ENCODE measurements at regions not wholly inside any gene's neighbourhood (a gene's known extent, or its start where the extent isn't known, plus 50 kb on each side); places are given as distances from the start of the nearest gene placed in this dataset.

DNA sequence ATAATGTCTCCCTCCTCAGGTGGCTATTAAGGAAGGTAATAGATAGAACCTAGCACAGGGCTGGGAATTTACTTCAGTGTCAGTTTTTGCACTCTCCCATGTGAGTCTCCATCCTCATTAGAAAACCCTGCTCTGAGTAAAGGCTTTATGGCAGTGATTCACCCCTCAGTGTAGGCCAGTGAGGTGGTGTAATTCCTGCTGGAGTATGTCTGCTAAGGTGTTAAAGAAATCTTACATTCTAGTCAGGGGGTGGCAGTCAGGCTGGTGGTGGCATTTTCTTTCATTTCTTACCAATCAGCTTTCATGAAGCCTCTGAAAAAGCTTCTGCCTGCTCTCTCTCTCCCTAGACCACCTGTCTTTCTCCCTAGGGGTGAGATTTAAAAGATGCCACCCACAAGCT lies 138.8 kb upstream of the CCL2 start:
- H4K5ac ChIP-seq (ENCODE audit: low read depth, low read length), result no peak overlapping the region
- no peak overlapping the region for H2AK5ac ChIP-seq (ENCODE audit: low read depth, low read length)
- TF ChIP-seq RCOR1 (IDR thresholded peaks at IDR 0.05; ENCODE audit: insufficient replicate concordance, low read length) (no peak), MXI1 (IDR thresholded peaks at IDR 0.05; ENCODE audit: borderline replicate concordance, low read depth, low read length) (no peak)
- H3K27me3 ChIP-seq (ENCODE audit: control insufficient read depth, insufficient read depth, low read length), result no peaks in the 10 kb centered on the region
- H3K4me1 ChIP-seq (ENCODE audit: control insufficient read depth, insufficient read depth, low read length), result no peaks in the 10 kb centered on the region
- H3K79me1 ChIP-seq (ENCODE audit: low read depth in 1 of 2, low read length in 2 of 2), result no peaks in the 10 kb centered on the region
- no peak overlapping the region for H2AK9ac ChIP-seq (replicated peaks; ENCODE audit: low read depth, low read length, poor library complexity)
- in situ Hi-C loops (cut with MboI; ENCODE audit: low sequenced_read_pairs) (no loop called here), dilution Hi-C loops (cut with HindIII; ENCODE audit: low sequenced_read_pairs, unreplicated experiment) (no loop called here), intact Hi-C loops (cut with micrococcal nuclease) (no loop called here)
- no peak overlapping the region for H2BK5ac ChIP-seq (ENCODE audit: low read depth, low read length, poor library complexity, severe bottlenecking)
- H3K56ac ChIP-seq (ENCODE audit: extremely low read depth, insufficient read depth, low read length), result no peak overlapping the region
- no peak overlapping the region for H3K18ac ChIP-seq (ENCODE audit: low read depth, low read length)
- no peak overlapping the region for H3K14ac ChIP-seq (replicated peaks; ENCODE audit: low read depth, low read length)
- BruUV-seq (replicated peaks), result no TSS peak
- no peak overlapping the region for H4K8ac ChIP-seq (ENCODE audit: low read depth in 2 of 2, low read length in 2 of 2)
- no peak overlapping the region for H3K27ac ChIP-seq (ENCODE audit: insufficient read depth, low read length)
- ChIA-PET CTCF (no interaction called here), POLR2A (ENCODE audit: unreplicated experiment) (no interaction called here)
- H2AFZ ChIP-seq (replicated peaks; ENCODE audit: low read length, poor library complexity), result no peak overlapping the region
- H3K4me2 ChIP-seq (ENCODE audit: low read depth, low read length), result no peak overlapping the region
- H2BK15ac ChIP-seq (ENCODE audit: low read depth, low read length), result no peak overlapping the region
- no peak overlapping the region for H4K91ac ChIP-seq (ENCODE audit: insufficient read depth, low read depth, low read length)
- no peak overlapping the region for H3K4ac ChIP-seq (ENCODE audit: low read depth, low read length)
- H3K23ac ChIP-seq (ENCODE audit: low read depth, low read length), result no peak overlapping the region
- no peaks in the 10 kb centered on the region for H4K20me1 ChIP-seq (ENCODE audit: insufficient read depth, low read length)
- no peak overlapping the region for H2BK120ac ChIP-seq (ENCODE audit: low read depth, low read length)
- ATAC-seq (ENCODE audit: low read depth) (no peak), DNase-seq (no peak)
- H3K4me3 ChIP-seq (ENCODE audit: insufficient read depth, low read depth, low read length), result no peak overlapping the region
- H3K9me3 ChIP-seq (ENCODE audit: control insufficient read depth, insufficient read depth, low read length), result no peaks in the 10 kb centered on the region
- H3K9me1 ChIP-seq (ENCODE audit: insufficient read depth, low read length), result no peaks in the 10 kb centered on the region
- H3K36me3 ChIP-seq (ENCODE audit: control insufficient read depth, insufficient read depth, low read length), result no peaks in the 10 kb centered on the region
- H2BK20ac ChIP-seq (ENCODE audit: low read depth, low read length), result no peak overlapping the region
- H3K9ac ChIP-seq (ENCODE audit: low read depth, low read length), result no peak overlapping the region

Data from IMR-90 (cell line).